K562 (cell line): ENCODE measurements at regions not wholly inside any gene's neighbourhood (a gene's known extent, or its start where the extent isn't known, plus 50 kb on each side); places are given as distances from the start of the nearest gene placed in this dataset.

Experiments
- ATAC-seq: fragments of 200-7000 bp; cut with Tn5 transposase; 3 replicates; pipeline ENCODE4 v1.9.1; 2020; ENCODE audit warnings: moderate library complexity
- BruUV-seq: library from RNA; stranded (reverse); fragments of 400-500 nt; replicated peaks from 2 replicates; lab custom pipeline; 2021; lab: Mats Ljungman, UMichigan
- CTCF ChIA-PET: fragments of 300-600 bp; formaldehyde crosslinking; extraction: SDS; loops from one replicate; lab custom pipeline; 2021; ENCODE audit warnings: low intra/inter-chr PET ratio; lab: Yijun Ruan, JAX
- POLR2A ChIA-PET: fragments of 300-600, 350-650 bp; sonication (Branson Sonifier 250); formaldehyde crosslinking; extraction: SDS; loops from one replicate; lab custom pipeline; 2021; ENCODE audit warnings: antibody characterized with exemption, inconsistent platforms; lab: Yijun Ruan, JAX
- DNase-seq, 4 experiments: peaks; one replicate each; pipeline versions ENCODE4 v3.0.0 to v3.0.0-alpha.2; 2011 to 2018; ENCODE audit warnings: low spot score in 3 of 4, mixed read lengths in 3 of 4; ENCODE audit errors: extremely low read depth in 1 of 4
- FAIRE-seq: peaks from 2 replicates; lab custom pipeline; 2011; peaks lifted over from hg19 to GRCh38; lab: Jason Lieb, UNC
- H2AFZ ChIP-seq: 2 replicates; pipeline ENCODE4 v1.6.0; 2011; ENCODE audit warnings: low read depth, low read length, control low read depth, inconsistent platforms
- H3K27ac ChIP-seq: fragments of 200-600 bp; 3 replicates; pipeline ENCODE4 v1.8.0; 2011; ENCODE audit warnings: low read depth, mild to moderate bottlenecking, control low read depth, inconsistent platforms, low read length, moderate library complexity, mixed read lengths; ENCODE audit errors: extremely low read depth
- H3K27me3 ChIP-seq, 2 experiments: fragments of 300-600 bp in 1 of 2; 2 replicates in 1 of 2; 3 replicates in 1 of 2; pipeline versions ENCODE4 v1.6.0 to v1.8.0; 2011; ENCODE audit warnings: inconsistent platforms in 2 of 2, low read length in 2 of 2, mild to moderate bottlenecking in 1 of 2, mixed read lengths in 1 of 2, moderate library complexity in 1 of 2; ENCODE audit not compliant: control insufficient read depth in 2 of 2, insufficient read depth in 2 of 2
- H3K36me3 ChIP-seq: fragments of 300-600 bp; 3 replicates; pipeline ENCODE4 v1.8.0; 2011; ENCODE audit warnings: mild to moderate bottlenecking, low read length, inconsistent platforms; ENCODE audit not compliant: control insufficient read depth, insufficient read depth
- H3K4me1 ChIP-seq, 2 experiments: fragments of 200-600 bp in 1 of 2; replicated peaks in 1 of 2; 2 replicates in 1 of 2; 3 replicates in 1 of 2; pipeline versions ENCODE4 v1.5.1 to v1.8.0; 2011; ENCODE audit warnings: inconsistent platforms in 2 of 2, low read length in 2 of 2, mild to moderate bottlenecking in 1 of 2, mixed read lengths in 1 of 2, moderate library complexity in 1 of 2; ENCODE audit not compliant: control insufficient read depth in 2 of 2, insufficient read depth in 2 of 2
- H3K4me2 ChIP-seq: 2 replicates; pipeline ENCODE4 v1.6.1; 2011; ENCODE audit warnings: low read length, control low read depth, inconsistent platforms, mixed read lengths; ENCODE audit not compliant: insufficient read depth
- H3K4me3 ChIP-seq: fragments of 200-600 bp; sonication (generic), shearing (Covaris generic); 2 replicates; pipeline ENCODE4 v1.5.1; 2016; ENCODE audit warnings: control low read depth, inconsistent platforms
- H3K79me2 ChIP-seq: fragments of 200-600 bp; 3 replicates; pipeline ENCODE4 v1.8.0; 2011; ENCODE audit warnings: low read length, inconsistent platforms; ENCODE audit not compliant: control insufficient read depth, insufficient read depth
- H3K9ac ChIP-seq, 2 experiments: 2 replicates each; pipeline versions ENCODE4 v1.6.0 to v1.6.1; 2011; ENCODE audit warnings: low read depth in 2 of 2, low read length in 2 of 2, control low read depth in 1 of 2, inconsistent platforms in 1 of 2, mild to moderate bottlenecking in 1 of 2, mixed read lengths in 1 of 2; ENCODE audit not compliant: insufficient read depth in 1 of 2
- H3K9me1 ChIP-seq: one replicate; pipeline ENCODE4 v1.6.0; 2011; ENCODE audit warnings: inconsistent platforms, mild to moderate bottlenecking, low read length, moderate library complexity; ENCODE audit not compliant: control insufficient read depth, insufficient read depth
- H3K9me3 ChIP-seq: replicated peaks from 2 replicates; pipeline ENCODE4 v1.5.1; 2011; ENCODE audit warnings: low read depth, low read length, inconsistent platforms; ENCODE audit not compliant: control insufficient read depth, insufficient read depth
- H4K20me1 ChIP-seq: replicated peaks from 2 replicates; pipeline ENCODE4 v1.6.1; 2011; ENCODE audit warnings: low read length, inconsistent platforms, mixed read lengths; ENCODE audit not compliant: control insufficient read depth, insufficient read depth
- CREB1 ChIP-seq, 2 experiments: sonication (generic) in 1 of 2; formaldehyde crosslinking in 1 of 2; IDR thresholded peaks; 2 replicates each; pipeline versions ENCODE4 v1.6.1 to v1.8.0; 2012 to 2022; ENCODE audit warnings: inconsistent platforms in 1 of 2, mild to moderate bottlenecking in 1 of 2, missing genetic modification reagents in 1 of 2, moderate library complexity in 1 of 2
- PCBP1 ChIP-seq: fragments of 200-400 bp; formaldehyde crosslinking; IDR thresholded peaks from 2 replicates; pipeline ENCODE4 v1.6.1; 2018; ENCODE audit warnings: mild to moderate bottlenecking, low read depth, low read length; ENCODE audit not compliant: poor library complexity, severe bottlenecking
- SIX5 ChIP-seq, 2 experiments: IDR thresholded peaks; 2 replicates each; pipeline ENCODE4 v1.6.1; 2011; ENCODE audit warnings: low read length in 2 of 2, borderline replicate concordance in 1 of 2, low read depth in 1 of 2, mild to moderate bottlenecking in 1 of 2, moderate library complexity in 1 of 2; ENCODE audit not compliant: insufficient read depth in 1 of 2
- TAF15 ChIP-seq: fragments of 200-400 bp; formaldehyde crosslinking; IDR thresholded peaks from 2 replicates; pipeline ENCODE4 v1.6.1; 2017; ENCODE audit warnings: mild to moderate bottlenecking, low read depth, low read length, moderate library complexity
- TAF7 ChIP-seq: fragments of 450-650 bp; IDR thresholded peaks from 2 replicates; pipeline ENCODE4 v1.6.1; 2016; ENCODE audit warnings: missing genetic modification characterization, missing compliant biosample characterization
- YY1 ChIP-seq, 3 experiments: IDR thresholded peaks; 2 replicates each; pipeline ENCODE4 v1.6.1; 2011; ENCODE audit warnings: low read length in 2 of 3, mild to moderate bottlenecking in 2 of 3, moderate library complexity in 2 of 3, borderline replicate concordance in 1 of 3, control low read depth in 1 of 3, low read depth in 1 of 3; ENCODE audit not compliant: insufficient read depth in 3 of 3, insufficient replicate concordance in 2 of 3, control insufficient read depth in 1 of 3, insufficient read length in 1 of 3; ENCODE audit errors: extremely low read depth in 1 of 3
- ZNF77 ChIP-seq: fragments of 250-450 bp; sonication (Bioruptor Pico); IDR thresholded peaks from 2 replicates; pipeline ENCODE4 v1.5.0; 2020
- WGBS: fragments of 100-300 bp; shearing (Covaris generic); methylation state at CpG from one replicate; pipeline ENCODE4 v1.1.6; 2016; ENCODE audit warnings: low coverage, mixed read lengths; ENCODE audit not compliant: insufficient coverage; ENCODE audit errors: missing lambda C conversion rate; 5-methylcytosine and 5-hydroxymethylcytosine counted together
- in situ Hi-C: fragments of 300-500 bp; cut with MboI; formaldehyde crosslinking; loops from 4 replicates; pipeline ENCODE4 v1.15.0; 2018; ENCODE audit warnings: inconsistent platforms, mixed read lengths
- intact Hi-C: fragments of 100-400 bp; cut with micrococcal nuclease; formaldehyde crosslinking; loops from 2 replicates; pipeline ENCODE4 v1.14.2; 2022

- WGBS = 4% methylated on average over 3 of the region's 3 CpGs
- FAIRE-seq (no peak), ATAC-seq (no peak), DNase-seq (no peak)
- intact Hi-C loops (no loop called here), in situ Hi-C loops (no loop called here)
- Histone ChIP-seq H3K9ac (no peak overlapping the region), H3K27me3 (peaks cover 14 to 20% of the 10 kb centered on the region in 2 experiments; a peak in 3 of 5 replicates), H4K20me1 (no peaks in the 10 kb centered on the region; the same call in 1 of the 2 replicates), H3K4me2 (no peak overlapping the region), H3K79me2 (no peaks in the 10 kb centered on the region), H3K9me1 (no peaks in the 10 kb centered on the region), H3K4me3 (no peak overlapping the region), H2AFZ (no peak overlapping the region), H3K4me1 (no peaks in the 10 kb centered on the region), H3K9me3 (no peaks in the 10 kb centered on the region), H3K36me3 (no peaks in the 10 kb centered on the region), H3K27ac (no peak overlapping the region)
- ChIA-PET CTCF (no interaction called here), POLR2A (no interaction called here)
- BruUV-seq = no TSS peak
- TF ChIP-seq TAF15 (no peak), PCBP1 (no peak), CREB1 (IDR thresholded peaks at IDR 0.05) (no peak), CREB1 (CRISPR knock-in tag; IDR thresholded peaks at IDR 0.05) (no peak), SIX5 (IDR thresholded peaks at IDR 0.05; ENCODE audit: borderline replicate concordance in 1 of 2, insufficient read depth in 1 of 2, low read depth in 1 of 2, low read length in 2 of 2) (no peak), TAF7 (tag) (no peak), YY1 (IDR thresholded peaks at IDR 0.05; ENCODE audit: borderline replicate concordance in 1 of 3, control insufficient read depth in 1 of 3, extremely low read depth in 1 of 3, insufficient read depth in 3 of 3, insufficient read length in 1 of 3, insufficient replicate concordance in 2 of 3, low read depth in 1 of 3, low read length in 2 of 3) (no peak), ZNF77 (CRISPR knock-in tag) (no peak)
Observed at GRCh38 chr11:11178671-11179638, 174.1 kb downstream of the CSNK2A3 start.
